HEK293 (cell line): ENCODE measurements at regions not wholly inside any gene's neighbourhood (a gene's known extent, or its start where the extent isn't known, plus 50 kb on each side); places are given as distances from the start of the nearest gene placed in this dataset.

Source experiments
- CTCF ChIA-PET: fragments of 350-600 bp; formaldehyde crosslinking; extraction: SDS; loops from one replicate; lab custom pipeline; 2021; ENCODE audit warnings: antibody characterized with exemption; lab: Yijun Ruan, JAX
- POLR2A ChIA-PET: fragments of 300-600 bp; formaldehyde crosslinking; extraction: SDS; loops from one replicate; lab custom pipeline; 2020; ENCODE audit warnings: antibody characterized with exemption, inconsistent platforms; lab: Yijun Ruan, JAX
- H3K27ac ChIP-seq: fragments of 200-500 bp; sonication (Bioruptor generic); 2 replicates; pipeline ENCODE4 v1.5.1; 2014; ENCODE audit warnings: low read depth, low read length, control low read depth, inconsistent platforms; ENCODE audit errors: extremely low read depth
- H3K36me3 ChIP-seq, 2 experiments: fragments of 200-500 bp in 1 of 2; sonication (Bioruptor generic) in 1 of 2; 1 replicate in 1 of 2; 2 replicates in 1 of 2; pipeline ENCODE4 v1.5.1; 2014 to 2017; ENCODE audit warnings: inconsistent platforms in 2 of 2, low read length in 2 of 2; ENCODE audit not compliant: control insufficient read depth in 2 of 2, insufficient read depth in 1 of 2
- H3K4me1 ChIP-seq: fragments of 200-500 bp; sonication (Bioruptor generic); 2 replicates; pipeline ENCODE4 v1.5.1; 2014; ENCODE audit warnings: mild to moderate bottlenecking, low read length, inconsistent platforms; ENCODE audit not compliant: control insufficient read depth, insufficient read depth
- H3K4me3 ChIP-seq: 2 replicates; pipeline ENCODE4 v1.5.1; 2011; ENCODE audit warnings: low read depth, mild to moderate bottlenecking, control low read depth, low read length, moderate library complexity
- H3K9me3 ChIP-seq: fragments of 200-500 bp; sonication (Bioruptor generic); 2 replicates; pipeline ENCODE4 v1.5.1; 2014; ENCODE audit warnings: low read depth, low read length, inconsistent platforms; ENCODE audit not compliant: control insufficient read depth, insufficient read depth
- FEZF1 ChIP-seq: fragments of 450-650 bp; formaldehyde crosslinking; IDR thresholded peaks from 2 replicates; pipeline ENCODE4 v1.5.1; 2016; ENCODE audit warnings: missing biosample characterization, missing genetic modification characterization
- KLF8 ChIP-seq: fragments of 450-650 bp; formaldehyde crosslinking; IDR thresholded peaks from 2 replicates; pipeline ENCODE4 v1.5.1; 2016; ENCODE audit warnings: missing biosample characterization, missing genetic modification characterization
- KLF9 ChIP-seq: fragments of 450-650 bp; formaldehyde crosslinking; IDR thresholded peaks from 2 replicates; pipeline ENCODE4 v1.5.1; 2016; ENCODE audit warnings: missing biosample characterization, missing genetic modification characterization, low read depth
- SP7 ChIP-seq: fragments of 450-650 bp; formaldehyde crosslinking; IDR thresholded peaks from 2 replicates; pipeline ENCODE4 v1.5.1; 2016; ENCODE audit warnings: missing biosample characterization, missing genetic modification characterization
- TCF7L2 ChIP-seq: IDR thresholded peaks from 2 replicates; pipeline ENCODE4 v1.6.1; 2011; ENCODE audit warnings: low read depth, mild to moderate bottlenecking, inconsistent platforms, low read length, moderate library complexity, borderline replicate concordance
- ZBTB1 ChIP-seq: fragments of 450-650 bp; formaldehyde crosslinking; IDR thresholded peaks from 2 replicates; pipeline ENCODE4 v1.5.1; 2016; ENCODE audit warnings: missing biosample characterization, missing genetic modification characterization
- ZNF169 ChIP-seq: fragments of 450-650 bp; formaldehyde crosslinking; IDR thresholded peaks from 2 replicates; pipeline ENCODE4 v1.5.1; 2016; ENCODE audit warnings: missing biosample characterization, missing genetic modification characterization
- ZNF311 ChIP-seq: fragments of 450-650 bp; formaldehyde crosslinking; IDR thresholded peaks from 2 replicates; pipeline ENCODE4 v1.5.1; 2017; ENCODE audit warnings: missing biosample characterization, missing genetic modification characterization, borderline replicate concordance
- ZNF350 ChIP-seq: fragments of 450-650 bp; formaldehyde crosslinking; IDR thresholded peaks from 2 replicates; pipeline ENCODE4 v1.5.0; 2017; ENCODE audit warnings: missing biosample characterization, mild to moderate bottlenecking, missing genetic modification characterization
- ZNF354C ChIP-seq: fragments of 450-650 bp; formaldehyde crosslinking; IDR thresholded peaks from 2 replicates; pipeline ENCODE4 v1.5.1; 2016; ENCODE audit warnings: missing biosample characterization, missing genetic modification characterization, low read depth, borderline replicate concordance
- ZNF530 ChIP-seq: fragments of 450-650 bp; formaldehyde crosslinking; IDR thresholded peaks from 2 replicates; pipeline ENCODE4 v1.5.1; 2016; ENCODE audit warnings: low read depth, missing biosample characterization, missing genetic modification characterization
- ZNF544 ChIP-seq: fragments of 450-650 bp; formaldehyde crosslinking; IDR thresholded peaks from 2 replicates; pipeline ENCODE4 v1.5.0; 2017; ENCODE audit warnings: missing biosample characterization, missing genetic modification characterization
- ZNF571 ChIP-seq: fragments of 450-650 bp; formaldehyde crosslinking; IDR thresholded peaks from 2 replicates; pipeline ENCODE4 v1.5.0; 2017; ENCODE audit warnings: missing biosample characterization, missing genetic modification characterization
- ZNF624 ChIP-seq: fragments of 450-650 bp; formaldehyde crosslinking; IDR thresholded peaks from 2 replicates; pipeline ENCODE4 v1.5.1; 2017; ENCODE audit warnings: missing biosample characterization, missing genetic modification characterization
- ZNF626 ChIP-seq: fragments of 450-650 bp; sonication (Bioruptor Pico); formaldehyde crosslinking; IDR thresholded peaks from 2 replicates; pipeline ENCODE4 v1.5.1; 2018; ENCODE audit warnings: missing biosample characterization, missing genetic modification characterization, inconsistent platforms
- ZNF654 ChIP-seq: fragments of 450-650 bp; formaldehyde crosslinking; IDR thresholded peaks from 2 replicates; pipeline ENCODE4 v1.5.1; 2016; ENCODE audit warnings: low read depth, missing biosample characterization, missing genetic modification characterization
- TF ChIP-seq, protein P1 (sequence below): fragments of 450-650 bp; formaldehyde crosslinking; IDR thresholded peaks from 2 replicates; pipeline ENCODE4 v1.5.1; 2017; ENCODE audit warnings: missing biosample characterization, mild to moderate bottlenecking, missing genetic modification characterization, moderate library complexity
- TF ChIP-seq, protein P2 (sequence below): fragments of 450-650 bp; formaldehyde crosslinking; IDR thresholded peaks from 2 replicates; pipeline ENCODE4 v1.5.1; 2017; ENCODE audit warnings: missing biosample characterization, missing genetic modification characterization

DNA sequence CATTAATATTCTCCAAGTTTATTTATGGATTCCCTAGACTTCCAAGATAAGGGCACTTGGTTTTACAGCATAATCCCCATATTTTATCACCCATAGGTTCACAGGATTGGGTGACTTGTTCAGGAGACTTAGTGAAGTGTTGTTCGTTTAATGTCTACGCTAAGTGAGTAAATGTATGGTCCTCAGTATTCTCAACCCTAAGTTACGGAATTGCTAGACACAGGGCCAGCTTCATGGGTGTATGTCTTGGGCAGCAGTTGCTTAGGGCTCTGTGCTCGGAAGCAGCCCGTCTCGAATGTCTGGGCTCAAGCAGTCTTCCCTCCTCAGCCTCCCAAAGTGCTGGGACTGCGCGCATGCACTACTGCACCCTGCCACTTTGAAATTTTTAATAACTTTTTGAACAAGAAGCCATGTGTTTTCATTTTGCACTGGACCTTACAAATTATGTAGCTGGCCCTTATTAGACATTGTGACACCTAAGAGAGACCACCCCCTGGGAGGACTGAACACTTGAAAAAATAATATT, 91.5 kb upstream of the ZNF217 start:
- POLR2A ChIA-PET, result no interaction called here
- Histone ChIP-seq H3K4me1 (no peaks in the 10 kb centered on the region), H3K9me3 (no peaks in the 10 kb centered on the region), H3K27ac (no peak overlapping the region), H3K36me3 (no peaks in the 10 kb centered on the region), H3K4me3 (no peak overlapping the region)
- no peak for TF ChIP-seq ZBTB1 (tag by site-specific recombination)
- CTCF ChIA-PET, result no interaction called here

DNA sequence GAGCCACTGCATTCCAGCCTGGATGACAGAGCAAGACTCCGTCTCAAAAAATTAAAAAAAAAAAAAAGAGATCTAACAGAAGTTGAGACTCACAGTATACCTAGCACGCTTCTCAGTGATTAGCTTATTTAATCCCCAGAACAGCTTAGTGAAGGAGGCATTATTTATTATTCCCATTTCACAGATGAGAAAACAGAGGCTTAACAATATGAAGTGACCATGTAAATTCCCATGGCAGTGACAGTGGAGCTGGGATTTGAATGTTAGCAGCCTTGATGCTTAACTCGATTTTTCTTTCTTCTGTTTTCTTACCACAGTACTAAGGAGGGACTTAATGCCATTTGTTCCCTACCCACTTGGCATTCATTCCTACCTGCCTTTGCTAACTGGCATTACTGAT, 89.9 kb upstream of the ZNF217 start:
- POLR2A ChIA-PET, result no interaction called here
- CTCF ChIA-PET, result interaction anchor here (1.2 kb wide), 1 partner anchor 12 kb away, joined by 3 read pairs; no protein-coding TSS in a partner anchor
- H3K4me3 ChIP-seq, result no peak overlapping the region
- TF ChIP-seq KLF8 (tag by site-specific recombination) (no peak), ZNF350 (tag by site-specific recombination) (no peak), KLF9 (tag by site-specific recombination) (no peak)
- TF ChIP-seq, all 188 proteins: peak for 0
- no peaks in the 10 kb centered on the region for H3K36me3 ChIP-seq
- no peaks in the 10 kb centered on the region for H3K9me3 ChIP-seq
- H3K27ac ChIP-seq, result no peak overlapping the region
- peaks cover 11% of the 10 kb centered on the region for H3K4me1 ChIP-seq

DNA sequence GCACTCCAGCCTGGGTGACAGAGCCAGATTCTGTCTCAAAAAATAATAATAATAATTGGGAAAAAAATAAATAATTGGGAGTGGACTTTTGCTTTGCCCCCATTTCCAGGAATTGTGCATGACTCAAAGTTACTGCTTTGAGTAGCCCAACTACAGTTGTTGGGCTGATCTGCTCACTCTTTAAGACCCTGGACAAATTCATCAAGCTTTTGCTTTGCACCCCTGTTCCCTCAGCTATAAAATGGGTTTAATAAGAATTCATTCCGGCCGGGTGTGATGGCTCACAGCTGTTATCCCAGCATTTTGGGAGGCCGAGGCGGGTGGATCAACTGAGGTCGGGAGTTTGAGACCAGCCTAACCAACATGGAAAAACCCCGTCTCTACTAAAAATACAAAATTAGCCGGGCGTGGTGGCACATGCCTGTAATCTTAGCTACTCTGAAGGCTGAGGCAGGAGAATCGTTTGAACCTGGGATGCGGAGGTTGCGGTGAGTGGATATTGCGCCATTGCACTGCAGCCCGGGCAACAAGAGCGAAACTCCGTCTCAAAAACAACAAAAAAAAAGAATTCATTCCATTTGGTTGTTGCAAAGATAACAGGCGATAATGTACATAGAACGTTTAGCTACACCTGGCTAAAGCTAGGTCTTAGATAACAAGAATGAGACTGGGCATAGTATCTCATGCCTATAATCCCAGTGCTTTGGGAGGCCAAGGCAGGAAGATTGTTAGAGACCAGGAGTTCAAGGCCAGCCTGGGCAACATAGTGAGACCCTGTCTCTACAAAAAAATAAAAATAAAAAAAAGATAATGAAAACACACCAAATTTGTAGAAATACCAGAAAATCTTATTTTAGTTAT, 87.9 kb upstream of the ZNF217 start:
- Histone ChIP-seq H3K4me3 (no peak overlapping the region), H3K9me3 (no peaks in the 10 kb centered on the region), H3K27ac (no peak overlapping the region), H3K4me1 (peaks cover 14% of the 10 kb centered on the region), H3K36me3 (no peaks in the 10 kb centered on the region)
- ChIA-PET POLR2A (no interaction called here), CTCF (interaction anchor here (0.6 kb wide), 1 partner anchor 225 kb away, joined by 4 read pairs; no protein-coding TSS in a partner anchor)
- TF ChIP-seq ZNF626, result no peak
- TF ChIP-seq, protein P1, sequence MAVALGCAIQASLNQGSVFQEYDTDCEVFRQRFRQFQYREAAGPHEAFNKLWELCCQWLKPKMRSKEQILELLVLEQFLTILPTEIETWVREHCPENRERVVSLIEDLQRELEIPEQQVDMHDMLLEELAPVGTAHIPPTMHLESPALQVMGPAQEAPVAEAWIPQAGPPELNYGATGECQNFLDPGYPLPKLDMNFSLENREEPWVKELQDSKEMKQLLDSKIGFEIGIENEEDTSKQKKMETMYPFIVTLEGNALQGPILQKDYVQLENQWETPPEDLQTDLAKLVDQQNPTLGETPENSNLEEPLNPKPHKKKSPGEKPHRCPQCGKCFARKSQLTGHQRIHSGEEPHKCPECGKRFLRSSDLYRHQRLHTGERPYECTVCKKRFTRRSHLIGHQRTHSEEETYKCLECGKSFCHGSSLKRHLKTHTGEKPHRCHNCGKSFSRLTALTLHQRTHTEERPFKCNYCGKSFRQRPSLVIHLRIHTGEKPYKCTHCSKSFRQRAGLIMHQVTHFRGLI (tag by site-specific recombination), result peak; percentile 77; the same call in 1 of the 2 replicates

DNA sequence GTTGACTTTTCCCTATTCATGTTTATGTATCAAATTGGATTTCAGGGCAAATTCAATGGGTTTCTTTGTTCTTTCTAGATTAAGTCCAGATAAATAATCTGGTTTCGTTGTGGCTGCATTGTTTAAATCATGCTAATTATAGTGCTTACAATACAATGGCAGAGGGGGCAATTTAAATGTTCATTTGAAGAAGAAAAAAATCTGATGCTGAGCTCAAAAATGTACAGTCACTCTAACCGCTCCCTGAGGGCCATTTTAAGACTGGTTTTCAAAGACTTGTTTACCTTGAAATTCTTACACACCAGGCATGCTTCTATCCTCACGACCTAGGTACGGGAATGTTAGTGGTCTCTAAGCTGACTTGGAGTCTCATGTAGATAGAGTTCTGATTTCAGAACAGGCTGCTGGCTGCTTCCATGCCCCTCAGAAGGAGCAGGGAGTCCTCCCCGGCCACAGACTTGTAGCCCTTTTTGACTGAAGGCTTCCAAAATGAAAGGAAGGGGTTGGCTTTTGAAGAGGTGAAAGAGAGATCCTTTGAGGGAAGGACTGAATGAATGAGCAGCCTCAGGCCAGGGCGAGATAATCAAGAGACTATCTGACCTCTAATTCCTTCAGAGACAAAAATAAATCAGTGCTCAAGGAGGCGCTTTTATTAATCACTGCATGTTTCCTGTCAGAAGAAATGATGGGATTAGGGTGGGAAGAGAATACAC, 86.1 kb upstream of the ZNF217 start:
- H3K4me3 ChIP-seq, result no peak overlapping the region

More for the DNA sequence above, 86.1 kb upstream of the ZNF217 start:
- ChIA-PET CTCF (interaction anchor here (1.1 kb wide), 1 partner anchor 35 kb away, joined by 3 read pairs; no protein-coding TSS in a partner anchor), POLR2A (no interaction called here)
- Histone ChIP-seq H3K9me3 (no peaks in the 10 kb centered on the region), H3K27ac (no peak overlapping the region), H3K4me1 (peaks cover 14% of the 10 kb centered on the region), H3K36me3 (no peaks in the 10 kb centered on the region)
- TF ChIP-seq SP7 (peak; percentile 52), TCF7L2 (no peak), ZNF544 (no peak), ZNF169 (tag by site-specific recombination) (no peak), ZNF654 (tag by site-specific recombination) (no peak), FEZF1 (tag by site-specific recombination) (peak; percentile 63), ZNF624 (no peak), ZNF530 (no peak), ZNF571 (tag by site-specific recombination) (no peak), ZNF354C (tag by site-specific recombination) (no peak), ZNF311 (tag by site-specific recombination) (no peak)
- TF ChIP-seq, protein P2, sequence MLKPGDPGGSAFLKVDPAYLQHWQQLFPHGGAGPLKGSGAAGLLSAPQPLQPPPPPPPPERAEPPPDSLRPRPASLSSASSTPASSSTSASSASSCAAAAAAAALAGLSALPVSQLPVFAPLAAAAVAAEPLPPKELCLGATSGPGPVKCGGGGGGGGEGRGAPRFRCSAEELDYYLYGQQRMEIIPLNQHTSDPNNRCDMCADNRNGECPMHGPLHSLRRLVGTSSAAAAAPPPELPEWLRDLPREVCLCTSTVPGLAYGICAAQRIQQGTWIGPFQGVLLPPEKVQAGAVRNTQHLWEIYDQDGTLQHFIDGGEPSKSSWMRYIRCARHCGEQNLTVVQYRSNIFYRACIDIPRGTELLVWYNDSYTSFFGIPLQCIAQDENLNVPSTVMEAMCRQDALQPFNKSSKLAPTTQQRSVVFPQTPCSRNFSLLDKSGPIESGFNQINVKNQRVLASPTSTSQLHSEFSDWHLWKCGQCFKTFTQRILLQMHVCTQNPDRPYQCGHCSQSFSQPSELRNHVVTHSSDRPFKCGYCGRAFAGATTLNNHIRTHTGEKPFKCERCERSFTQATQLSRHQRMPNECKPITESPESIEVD, result peak; percentile 63
